ENCODE measurements at regions not wholly inside any gene's neighbourhood (a gene's known extent, or its start where the extent isn't known, plus 50 kb on each side); places are given as distances from the start of the nearest gene placed in this dataset.
A peak's percentile ranks its signal among the peaks of the same experiment; 100 is the strongest.
"Not testable (repeated sequence)": the region's sequence is repeated elsewhere in the genome, so short reads cannot be mapped to it uniquely, and the experiment has no call there.

- TF ChIP-seq, protein P1, sequence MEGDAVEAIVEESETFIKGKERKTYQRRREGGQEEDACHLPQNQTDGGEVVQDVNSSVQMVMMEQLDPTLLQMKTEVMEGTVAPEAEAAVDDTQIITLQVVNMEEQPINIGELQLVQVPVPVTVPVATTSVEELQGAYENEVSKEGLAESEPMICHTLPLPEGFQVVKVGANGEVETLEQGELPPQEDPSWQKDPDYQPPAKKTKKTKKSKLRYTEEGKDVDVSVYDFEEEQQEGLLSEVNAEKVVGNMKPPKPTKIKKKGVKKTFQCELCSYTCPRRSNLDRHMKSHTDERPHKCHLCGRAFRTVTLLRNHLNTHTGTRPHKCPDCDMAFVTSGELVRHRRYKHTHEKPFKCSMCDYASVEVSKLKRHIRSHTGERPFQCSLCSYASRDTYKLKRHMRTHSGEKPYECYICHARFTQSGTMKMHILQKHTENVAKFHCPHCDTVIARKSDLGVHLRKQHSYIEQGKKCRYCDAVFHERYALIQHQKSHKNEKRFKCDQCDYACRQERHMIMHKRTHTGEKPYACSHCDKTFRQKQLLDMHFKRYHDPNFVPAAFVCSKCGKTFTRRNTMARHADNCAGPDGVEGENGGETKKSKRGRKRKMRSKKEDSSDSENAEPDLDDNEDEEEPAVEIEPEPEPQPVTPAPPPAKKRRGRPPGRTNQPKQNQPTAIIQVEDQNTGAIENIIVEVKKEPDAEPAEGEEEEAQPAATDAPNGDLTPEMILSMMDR (IDR thresholded peaks at IDR 0.05; ENCODE audit: low read depth, low read length), result no peak
- peak overlapping the region in 1 of 2 donors; percentile 22 for H3K4me3 ChIP-seq (replicated peaks in 1 of 2; ENCODE audit: low read depth in 2 of 2, low read length in 2 of 2)
Measured at GRCh38 chr11:50298182-50298988, 265.7 kb downstream of the OR4C45 start.

DNA sequence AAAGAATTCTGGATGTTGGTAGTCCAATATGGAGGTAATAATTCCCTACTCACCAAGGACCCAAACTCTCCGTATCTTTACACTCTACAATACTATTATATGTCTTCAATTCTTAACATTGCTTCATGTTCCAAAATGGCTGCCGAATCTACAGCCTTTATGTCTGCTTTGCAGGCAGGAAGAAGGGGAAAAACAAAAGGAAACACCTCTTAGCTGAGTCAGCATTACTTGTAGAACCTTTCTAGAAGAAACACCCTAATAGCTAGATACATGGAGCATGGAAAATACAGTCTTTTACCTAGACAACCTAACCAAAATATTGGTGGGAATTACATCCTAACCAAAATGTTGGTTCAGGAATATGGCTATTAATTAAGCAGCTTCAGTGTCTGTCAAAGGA, 298.0 kb downstream of the OR4C45 start:
- not testable (repeated sequence) for H3K4me3 ChIP-seq (replicated peaks in 1 of 2; ENCODE audit: low read depth in 2 of 2, low read length in 2 of 2); DNase-seq (ENCODE audit: low read depth in 2 of 2)

More at GRCh38 chr11:50298182-50298988, 265.7 kb downstream of the OR4C45 start:
- DNase-seq (ENCODE audit: low read depth in 2 of 2), result no peak

DNA sequence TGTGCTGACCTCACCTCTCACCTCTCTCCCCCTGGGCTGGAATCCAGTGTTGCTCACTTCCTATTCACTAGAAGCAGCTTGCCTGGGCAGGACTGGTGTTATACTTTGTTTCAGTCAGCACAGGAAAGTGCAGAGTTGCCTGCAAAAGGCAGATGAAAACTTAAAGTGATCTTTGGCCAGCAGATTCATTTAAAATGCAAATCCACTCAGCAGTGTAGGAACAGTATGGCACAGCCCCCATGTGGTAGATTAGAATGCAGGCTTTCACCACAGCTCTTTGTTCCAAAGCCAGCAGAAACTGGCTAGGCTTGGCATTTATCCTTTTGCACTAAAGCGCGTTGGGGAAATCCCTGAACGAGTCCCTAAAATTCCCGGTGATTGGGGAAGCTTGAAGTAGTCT, 301.2 kb downstream of the OR4C45 start:
- TF ChIP-seq, protein P1 (IDR thresholded peaks at IDR 0.05; ENCODE audit: low read depth, low read length), result no peak
- DNase-seq (ENCODE audit: low read depth in 2 of 2), result no peak
- H3K4me3 ChIP-seq (replicated peaks in 1 of 2; ENCODE audit: low read depth in 2 of 2, low read length in 2 of 2), result no peak overlapping the region

DNA sequence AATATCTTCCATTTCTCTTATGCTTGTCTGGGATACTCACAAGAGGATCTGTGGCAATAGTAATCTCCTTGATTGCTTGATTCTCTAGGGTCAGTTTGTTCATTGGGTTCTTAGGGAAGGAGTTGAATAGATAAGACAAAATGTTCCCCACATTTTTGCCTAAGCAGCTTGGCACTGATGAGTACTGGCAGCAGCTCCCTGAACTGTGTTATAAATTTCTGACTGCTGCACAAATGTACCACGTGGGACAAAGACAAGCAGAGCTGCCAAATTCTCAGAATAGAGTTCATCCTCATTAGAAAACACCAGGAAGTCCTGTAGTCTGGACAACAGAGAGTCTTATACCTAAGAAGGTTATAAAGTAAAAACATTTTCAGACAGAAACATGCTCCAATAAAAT, 304.8 kb downstream of the OR4C45 start:
- not testable (repeated sequence) for H3K4me3 ChIP-seq (replicated peaks in 1 of 2; ENCODE audit: low read depth in 2 of 2, low read length in 2 of 2); DNase-seq (ENCODE audit: low read depth in 2 of 2)

- H3K4me3 ChIP-seq (replicated peaks in 1 of 2; ENCODE audit: low read depth in 2 of 2, low read length in 2 of 2); DNase-seq (ENCODE audit: low read depth in 2 of 2): not testable (repeated sequence)
Measured at GRCh38 chr11:50348018-50348417, 315.3 kb downstream of the OR4C45 start.

- TF ChIP-seq, protein P1 (IDR thresholded peaks at IDR 0.05; ENCODE audit: low read depth, low read length), result no peak
- DNase-seq (ENCODE audit: low read depth in 2 of 2), result no peak
- H3K4me3 ChIP-seq (replicated peaks in 1 of 2; ENCODE audit: low read depth in 2 of 2, low read length in 2 of 2), result no peak overlapping the region
Measured at GRCh38 chr11:50379484-50379883, 346.8 kb downstream of the OR4C45 start.

GRCh38 chr11:50394017-50394416, 361.3 kb downstream of the OR4C45 start:
- TF ChIP-seq, protein P1 (IDR thresholded peaks at IDR 0.05; ENCODE audit: low read depth, low read length), result no peak
- H3K4me3 ChIP-seq (replicated peaks in 1 of 2; ENCODE audit: low read depth in 2 of 2, low read length in 2 of 2), result no peak overlapping the region
- no peak for DNase-seq (ENCODE audit: low read depth in 2 of 2)

GRCh38 chr11:50412832-50413231, 380.2 kb downstream of the OR4C45 start:
- no peak for DNase-seq (ENCODE audit: low read depth in 2 of 2)
- TF ChIP-seq, protein P1 (IDR thresholded peaks at IDR 0.05; ENCODE audit: low read depth, low read length), result no peak
- H3K4me3 ChIP-seq (replicated peaks in 1 of 2; ENCODE audit: low read depth in 2 of 2, low read length in 2 of 2), result no peak overlapping the region

All from cardiac fibroblast (primary cell).